Pancreas (tissue), 10 donors: ENCODE measurements at regions not wholly inside any gene's neighbourhood (a gene's known extent, or its start where the extent isn't known, plus 50 kb on each side); places are given as distances from the start of the nearest gene placed in this dataset.

Experiments
- ATAC-seq, 4 donors: fragments of 200-7000 bp; cut with Tn5 transposase; one replicate each; pipeline versions ENCODE4 v1.8.0 to v1.9.1; 2020; ENCODE audit warnings: mild to moderate bottlenecking in 4 of 4, moderate library complexity in 4 of 4
- DNase-seq, 6 donors: peaks; one replicate each; pipeline ENCODE4 v3.0.0-alpha.2; 2020
- FAIRE-seq: peaks from 2 replicates; lab custom pipeline; 2012; peaks lifted over from hg19 to GRCh38; lab: Jason Lieb, UNC
- H3K27ac ChIP-seq, 4 donors: fragments of 200-600 bp; sonication (generic); 1 replicate in 3 of 4; 2 replicates in 1 of 4; pipeline versions ENCODE4 v1.5.0 to v1.8.0; 2020
- H3K27me3 ChIP-seq, 4 donors: fragments of 200-600 bp; one replicate each; pipeline ENCODE4 v1.8.0; 2021
- H3K36me3 ChIP-seq, 3 donors: fragments of 200-600 bp; sonication (generic) in 1 of 3; one replicate each; pipeline versions ENCODE4 v1.5.0 to v1.8.0; 2020 to 2021
- H3K4me1 ChIP-seq, 3 donors: fragments of 200-600 bp; one replicate each; pipeline ENCODE4 v1.8.0; 2021
- H3K4me3 ChIP-seq, 4 donors: fragments of 200-600 bp; sonication (generic) in 2 of 4; one replicate each; pipeline versions ENCODE4 v1.5.0 to v1.8.0; 2020 to 2021
- H3K9me3 ChIP-seq, 4 donors: fragments of 200-600 bp; one replicate each; pipeline ENCODE4 v1.8.0; 2021
- CTCF ChIP-seq, 4 donors: fragments of 200-600 bp; sonication (generic) in 3 of 4; IDR thresholded peaks; one replicate each; pipeline versions ENCODE4 v1.5.0 to v1.8.0; 2021; ENCODE audit warnings: antibody characterized with exemption in 4 of 4
- WGBS, 2 donors: extraction: QIAGEN DNeasy Blood & Tissue Kit; methylation state at CpG; one replicate each; pipeline ENCODE4 v1.1.7; 2013; 5-methylcytosine and 5-hydroxymethylcytosine counted together
- intact Hi-C, 3 donors: fragments of 100-400 bp; cut with DNase I; formaldehyde crosslinking; loops; one replicate each; pipeline versions ENCODE4 v1.11.1 to v1.14.2; 2022
- donor health status: healthy with polysubstance abuse.
- donor health status: DM: no; HTN: no; CAD: no; lungs with moderate emphysema.
- donor health status: DM: no; HTN: no; CAD: no.
- donor health status: control.
- donor health status: control.
- donor health status: Bipolar disorder and iron deficiency.
- donor health status: DM: yes; HTN: yes; CAD: no.
- donor health status: DM: no; HTN: no; CAD: no.
- donor health status: DM: no; HTN: no; CAD: no.
- donor health status: DM: yes; HTN: yes; CAD: no.

- no peak overlapping the region for H3K4me3 ChIP-seq
- intact Hi-C loops, result no loop called here
- FAIRE-seq (no peak), ATAC-seq (no peak), DNase-seq (no peak)
- no peaks in the 10 kb centered on the region for H3K36me3 ChIP-seq
- no peak overlapping the region for H3K27ac ChIP-seq
- H3K4me1 ChIP-seq, result no peaks in the 10 kb centered on the region
- H3K9me3 ChIP-seq, result no peaks in the 10 kb centered on the region
- TF ChIP-seq CTCF (IDR thresholded peaks at IDR 0.05), result no peak
- 26 to 31% methylated on average over 1 of the region's 1 CpG for WGBS, 2 donors
- no peaks in the 10 kb centered on the region for H3K27me3 ChIP-seq
Observed at GRCh38 chr18:51619283-51619682, 421.8 kb upstream of the MEX3C start.

GRCh38 chr18:51621113-51621863 is 423.8 kb upstream of the MEX3C start:
- FAIRE-seq (no peak), DNase-seq (peak in 5 of 6 donors; percentile 26 to 81 (median 52)), ATAC-seq (peak; percentile 64 to 88 (median 82))
- peak; percentile 40 to 75 (median 52) for TF ChIP-seq CTCF (IDR thresholded peaks at IDR 0.05)
- Histone ChIP-seq H3K4me1 (no peaks in the 10 kb centered on the region), H3K36me3 (no peaks in the 10 kb centered on the region), H3K4me3 (peak overlapping the region in 1 of 4 donors; percentile 24), H3K27me3 (no peaks in the 10 kb centered on the region), H3K9me3 (no peaks in the 10 kb centered on the region), H3K27ac (no peak overlapping the region)
- intact Hi-C loops, result no loop called here
- 29 to 32% methylated on average over 14 of the region's 14 CpGs for WGBS, 2 donors

GRCh38 chr18:51621864-51622160 is 424.3 kb upstream of the MEX3C start:
- no peaks in the 10 kb centered on the region for H3K36me3 ChIP-seq
- ATAC-seq (peak in 1 of 4 donors; percentile 15), DNase-seq (no peak), FAIRE-seq (no peak)
- intact Hi-C loops, result no loop called here
- peak overlapping the region in 1 of 4 donors; percentile 24 for H3K4me3 ChIP-seq
- H3K27ac ChIP-seq, result no peak overlapping the region
- no peaks in the 10 kb centered on the region for H3K27me3 ChIP-seq
- no peaks in the 10 kb centered on the region for H3K4me1 ChIP-seq
- H3K9me3 ChIP-seq, result no peaks in the 10 kb centered on the region
- no peak for TF ChIP-seq CTCF (IDR thresholded peaks at IDR 0.05)
- WGBS, 2 donors, result 28 to 36% methylated on average over 5 of the region's 5 CpGs

GRCh38 chr18:51622702-51623101 is 425.2 kb upstream of the MEX3C start:
- no peaks in the 10 kb centered on the region for H3K36me3 ChIP-seq
- no peaks in the 10 kb centered on the region for H3K4me1 ChIP-seq
- no peak overlapping the region for H3K4me3 ChIP-seq
- no peak for TF ChIP-seq CTCF (IDR thresholded peaks at IDR 0.05)
- DNase-seq (no peak), ATAC-seq (no peak), FAIRE-seq (no peak)
- WGBS, 2 donors, result 24 to 25% methylated on average over 5 to 6 of the region's 6 CpGs
- no peak overlapping the region for H3K27ac ChIP-seq
- intact Hi-C loops, result no loop called here
- H3K9me3 ChIP-seq, result no peaks in the 10 kb centered on the region
- no peaks in the 10 kb centered on the region for H3K27me3 ChIP-seq

GRCh38 chr18:51623653-51624052 is 426.2 kb upstream of the MEX3C start:
- no peaks in the 10 kb centered on the region for H3K36me3 ChIP-seq
- no peak for ATAC-seq

More at GRCh38 chr18:51623653-51624052, 426.2 kb upstream of the MEX3C start:
- 86 to 96% methylated on average over 1 of the region's 1 CpG for WGBS, 2 donors
- Histone ChIP-seq H3K27me3 (no peaks in the 10 kb centered on the region), H3K4me1 (no peaks in the 10 kb centered on the region), H3K27ac (no peak overlapping the region), H3K9me3 (no peaks in the 10 kb centered on the region), H3K4me3 (no peak overlapping the region)
- no peak for DNase-seq
- intact Hi-C loops, result no loop called here
- TF ChIP-seq CTCF (IDR thresholded peaks at IDR 0.05), result no peak
- FAIRE-seq, result no peak
